ENCODE measurements at regions not wholly inside any gene's neighbourhood (a gene's known extent, or its start where the extent isn't known, plus 50 kb on each side); places are given as distances from the start of the nearest gene placed in this dataset.

- peak; percentile 95 for DNase-seq
These were observed 207.2 kb upstream of the SRRM4 start for GRCh38 chr12:118773956-118774723.

DNA sequence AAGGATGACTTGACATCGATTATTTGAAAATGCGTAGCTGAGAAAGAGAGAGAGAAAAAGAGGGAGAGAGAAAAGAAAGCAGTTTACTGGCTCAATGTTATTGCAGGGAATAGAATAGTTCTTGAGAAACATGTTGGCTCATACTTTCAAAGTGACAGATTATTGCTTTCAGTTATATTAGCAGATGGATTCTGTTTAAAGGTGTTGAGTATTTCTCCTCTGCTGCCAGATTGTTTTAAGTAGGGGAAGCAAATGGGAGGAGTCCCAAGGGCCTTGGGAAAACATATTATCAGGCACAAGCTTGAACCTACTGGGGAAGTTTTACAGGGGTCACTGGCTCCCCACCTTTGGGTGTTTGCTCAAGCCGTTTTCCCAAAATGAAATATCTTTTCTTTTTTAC is 203.8 kb upstream of the SRRM4 start:
- no peak for DNase-seq

GRCh38 chr12:118778077-118778476 is 203.3 kb upstream of the SRRM4 start:
- DNase-seq, result no peak

- no peak for DNase-seq
These were observed 200.4 kb upstream of the SRRM4 start for GRCh38 chr12:118780939-118781338.

GRCh38 chr12:118781692-118782091 is 199.6 kb upstream of the SRRM4 start:
- DNase-seq, result no peak

GRCh38 chr12:118783703-118784102 is 197.6 kb upstream of the SRRM4 start:
- no peak for DNase-seq

- DNase-seq, result no peak
These were observed 190.8 kb upstream of the SRRM4 start for GRCh38 chr12:118790578-118790977.

DNA sequence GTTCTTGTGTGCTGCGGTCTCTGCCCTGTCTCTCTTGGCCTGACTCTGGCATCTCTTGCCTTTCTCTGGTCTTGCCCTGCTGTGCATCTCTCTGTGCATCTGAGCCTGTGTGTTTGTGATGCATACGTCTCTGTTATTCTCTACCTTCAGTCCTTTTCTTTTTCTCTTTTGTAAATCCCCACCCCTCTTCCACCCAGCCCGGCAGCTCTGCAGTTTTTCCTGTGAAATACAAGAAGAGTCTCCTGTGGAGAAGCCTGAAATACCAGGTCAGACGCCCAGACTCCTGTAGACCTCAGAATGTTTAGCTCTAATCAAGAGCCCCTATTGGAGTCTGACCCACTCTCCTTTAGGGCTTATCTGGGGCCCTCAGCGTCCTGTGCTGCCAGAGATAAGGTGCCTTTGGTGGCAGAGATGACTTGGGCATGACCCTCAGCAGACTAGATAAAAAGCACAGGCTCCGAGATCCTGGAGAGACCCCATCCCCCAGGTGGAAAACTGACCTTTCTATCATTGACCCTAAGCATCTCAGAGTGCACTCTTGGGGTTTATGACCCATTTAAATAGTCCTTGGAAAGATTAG is 167.5 kb upstream of the SRRM4 start:
- DNase-seq, result no peak

DNA sequence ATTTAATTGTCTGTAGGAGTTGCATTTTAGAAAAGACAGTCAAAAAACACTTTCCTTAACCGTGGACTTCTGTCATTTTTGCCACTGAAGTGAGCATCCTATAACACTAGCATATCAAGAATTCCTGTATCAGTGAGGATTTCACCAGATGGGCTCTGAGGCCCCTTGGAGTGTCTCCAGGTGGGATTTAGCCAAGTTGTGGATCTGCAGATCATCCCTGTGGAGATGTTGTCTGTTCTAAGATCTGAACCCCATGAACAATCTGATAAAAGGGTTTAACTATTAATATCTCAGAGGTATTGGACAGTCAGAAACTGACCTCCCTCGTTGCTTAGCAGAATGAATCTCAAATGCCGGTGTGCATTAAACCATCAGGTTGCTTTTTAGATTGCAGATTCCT is 165.0 kb upstream of the SRRM4 start:
- no peak for DNase-seq

DNA sequence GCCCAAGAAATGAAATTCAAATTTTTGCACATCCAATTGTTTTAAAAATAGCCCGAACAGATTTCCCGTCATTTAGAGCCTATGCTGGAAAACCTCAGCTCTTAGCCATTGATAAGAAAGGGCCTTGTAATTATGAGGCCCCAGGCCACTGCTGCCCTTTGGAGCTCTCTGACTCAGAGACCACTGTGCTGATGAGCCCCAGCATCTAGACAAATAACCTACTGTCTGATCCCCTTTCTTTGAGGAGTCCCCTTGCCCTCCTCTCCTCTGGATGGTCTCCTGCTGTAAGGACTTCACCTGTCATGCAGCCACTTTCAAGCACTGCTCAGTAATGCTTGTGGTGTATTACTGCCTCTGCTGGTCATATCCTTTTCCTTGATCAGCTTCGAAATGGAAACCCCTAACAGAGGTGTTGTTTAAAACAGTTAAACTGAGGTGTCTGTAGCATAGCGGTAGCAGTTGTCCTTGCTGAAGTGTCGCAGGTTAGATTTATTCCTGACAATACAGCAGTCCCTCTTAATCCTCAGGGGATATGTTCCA is 159.9 kb upstream of the SRRM4 start:
- no peak for DNase-seq

GRCh38 chr12:118822512-118822911 is 158.8 kb upstream of the SRRM4 start:
- no peak for DNase-seq

GRCh38 chr12:118827047-118827446 is 154.3 kb upstream of the SRRM4 start:
- no peak for DNase-seq

DNA sequence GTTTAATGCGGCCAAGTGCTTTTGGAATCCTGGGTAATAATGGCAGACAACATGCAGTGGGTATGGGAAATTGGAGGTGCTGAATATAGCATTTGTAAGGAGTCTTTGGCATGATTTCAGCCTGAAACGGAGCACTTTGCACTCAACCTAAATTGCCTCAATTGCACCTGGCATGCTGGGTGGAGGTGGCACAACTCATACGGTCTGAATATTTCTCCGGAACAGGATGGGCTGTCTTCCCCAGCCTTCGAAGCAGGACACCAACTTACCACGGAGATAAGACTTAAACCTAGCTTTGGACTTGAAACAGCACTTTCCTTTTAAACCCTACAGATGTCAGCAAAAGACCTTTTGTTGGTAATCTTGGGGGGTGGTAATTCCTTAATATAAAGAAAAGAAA is 153.7 kb upstream of the SRRM4 start:
- no peak for DNase-seq

GRCh38 chr12:118830296-118830695 is 151.0 kb upstream of the SRRM4 start:
- DNase-seq, result no peak

GRCh38 chr12:118835926-118836325 is 145.4 kb upstream of the SRRM4 start:
- DNase-seq, result no peak

GRCh38 chr12:118840399-118840798 is 140.9 kb upstream of the SRRM4 start:
- no peak for DNase-seq

DNA sequence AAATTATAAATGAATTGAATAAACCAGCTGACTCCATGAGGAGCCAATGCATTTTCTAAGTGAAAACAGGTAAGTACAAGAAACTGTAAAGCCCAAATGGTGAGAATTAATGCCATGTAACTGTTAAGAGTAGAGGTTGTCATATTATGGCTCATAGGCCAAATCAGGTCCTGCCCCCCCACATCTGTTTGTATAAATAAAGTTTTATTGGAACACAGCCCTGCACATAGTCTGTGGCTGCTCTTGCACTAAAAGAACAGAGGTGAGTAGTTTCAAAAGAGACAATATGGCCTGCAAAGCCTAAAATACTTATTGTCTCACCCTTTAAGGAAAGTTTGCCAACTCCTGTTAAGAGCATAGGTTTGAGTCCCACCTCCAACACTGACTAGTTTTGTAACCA is 140.5 kb upstream of the SRRM4 start:
- DNase-seq, result no peak

- DNase-seq, result no peak
These were observed 139.8 kb upstream of the SRRM4 start for GRCh38 chr12:118841588-118841987.

GRCh38 chr12:118842866-118843265 is 138.5 kb upstream of the SRRM4 start:
- DNase-seq, result no peak

- DNase-seq, result no peak
These were observed 134.9 kb upstream of the SRRM4 start for GRCh38 chr12:118846416-118846815.

GRCh38 chr12:118850244-118850825 is 131.0 kb upstream of the SRRM4 start:
- no peak for DNase-seq

DNA sequence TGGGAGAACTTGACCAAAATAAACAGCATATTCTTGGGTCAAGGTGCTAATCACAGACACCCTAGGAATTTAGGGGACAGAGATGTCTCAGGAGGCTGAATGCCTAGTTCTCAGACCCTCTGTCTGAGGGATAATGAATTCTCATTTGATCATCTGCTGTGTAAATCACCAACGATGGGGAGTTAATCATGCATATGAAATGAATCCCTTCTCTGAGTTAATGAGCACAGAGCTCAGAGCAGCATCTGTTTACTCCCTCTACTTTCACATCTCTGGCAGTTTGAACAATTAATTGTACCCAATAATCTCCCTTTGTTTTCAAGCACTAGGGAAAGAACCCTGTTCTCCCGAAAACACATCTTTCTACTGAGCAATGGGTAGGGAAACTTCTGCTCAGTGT is 129.4 kb upstream of the SRRM4 start:
- no peak for DNase-seq

DNA sequence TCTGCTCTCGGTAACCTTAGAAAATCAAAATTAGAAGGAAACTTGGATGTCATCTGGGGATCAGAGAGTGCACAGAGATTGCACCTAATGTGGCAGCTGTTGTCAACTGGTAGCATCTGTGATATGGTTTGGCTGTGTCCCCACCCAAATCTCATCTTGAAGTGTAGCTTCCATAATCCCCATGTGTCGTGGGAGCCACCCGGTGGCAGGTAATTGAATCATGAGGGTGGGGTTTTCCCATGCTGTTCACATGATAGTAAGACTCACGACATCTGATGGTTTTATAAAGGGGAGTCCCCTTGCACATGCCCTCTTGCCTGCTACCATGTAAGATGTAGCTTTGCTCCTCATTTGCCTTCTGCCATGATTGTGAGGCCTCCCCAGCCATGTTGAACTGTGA is 127.7 kb upstream of the SRRM4 start:
- DNase-seq, result no peak

DNA sequence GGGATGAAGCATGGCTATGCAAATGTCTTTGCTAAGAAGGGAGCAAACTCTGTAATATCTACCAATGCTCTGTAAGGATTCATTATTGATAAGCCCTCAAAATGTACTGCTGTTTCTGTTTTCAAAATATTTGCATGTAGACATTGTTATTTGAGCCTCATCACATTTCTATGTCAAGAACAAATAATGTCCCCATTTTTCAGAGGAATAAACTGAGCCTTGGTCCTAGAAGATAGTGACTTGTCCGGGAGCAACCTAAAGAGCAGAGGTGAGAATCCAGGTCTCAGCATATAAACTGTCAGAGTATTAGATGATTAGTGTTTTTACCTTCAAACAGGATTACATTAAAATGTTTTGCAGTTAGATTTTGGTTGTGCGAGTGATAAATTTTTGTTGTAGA is 125.5 kb upstream of the SRRM4 start:
- DNase-seq, result no peak

Data from DMS79 treated with DMSO at 0.1 percent for 48 hours (cell line).